ENCODE measurements at regions not wholly inside any gene's neighbourhood (a gene's known extent, or its start where the extent isn't known, plus 50 kb on each side); places are given as distances from the start of the nearest gene placed in this dataset.

- Histone ChIP-seq H3K4me3 (ENCODE audit: control insufficient read depth in 1 of 2, extremely low read depth in 1 of 2, low read length in 1 of 2) (no peak overlapping the region), H3K4me1 (ENCODE audit: control insufficient read depth in 1 of 2, extremely low read depth in 1 of 2, insufficient read depth in 2 of 2, low read length in 2 of 2) (no peaks in the 10 kb centered on the region), H3K36me3 (ENCODE audit: control insufficient read depth in 2 of 2, extremely low read depth in 1 of 2, insufficient read depth in 1 of 2, low read length in 1 of 2) (no peaks in the 10 kb centered on the region), H3K27ac (ENCODE audit: low read length) (no peak overlapping the region), H3K9me3 (no peaks in the 10 kb centered on the region), H3K27me3 (replicated peaks in 1 of 2; ENCODE audit: control insufficient read depth in 2 of 2, extremely low read depth in 1 of 2, insufficient read depth in 2 of 2, low read length in 1 of 2) (no peaks in the 10 kb centered on the region)
- no peak overlapping the region for H3K27ac Mint-ChIP-seq
- 100% methylated on average over 1 of the region's 1 CpG for WGBS (ENCODE audit: insufficient coverage)
- no peaks in the 10 kb centered on the region for H3K4me1 Mint-ChIP-seq
- DNase-seq (no peak), ATAC-seq (replicated peaks in 1 of 4) (no peak)
- no peak overlapping the region for H3K4me3 Mint-ChIP-seq
- H3K9me3 Mint-ChIP-seq: peaks cover 9 to 24% (median 17%) of the 10 kb centered on the region in 3 donors
- no peaks in the 10 kb centered on the region for H3K36me3 Mint-ChIP-seq
- no peaks in the 10 kb centered on the region for H3K27me3 Mint-ChIP-seq
- POLR2A ChIA-PET: no interaction called here
- CTCF ChIA-PET: no interaction called here
Measured at GRCh38 chr9:29511680-29512079, 1938.4 kb upstream of the C9orf72 start.

DNA sequence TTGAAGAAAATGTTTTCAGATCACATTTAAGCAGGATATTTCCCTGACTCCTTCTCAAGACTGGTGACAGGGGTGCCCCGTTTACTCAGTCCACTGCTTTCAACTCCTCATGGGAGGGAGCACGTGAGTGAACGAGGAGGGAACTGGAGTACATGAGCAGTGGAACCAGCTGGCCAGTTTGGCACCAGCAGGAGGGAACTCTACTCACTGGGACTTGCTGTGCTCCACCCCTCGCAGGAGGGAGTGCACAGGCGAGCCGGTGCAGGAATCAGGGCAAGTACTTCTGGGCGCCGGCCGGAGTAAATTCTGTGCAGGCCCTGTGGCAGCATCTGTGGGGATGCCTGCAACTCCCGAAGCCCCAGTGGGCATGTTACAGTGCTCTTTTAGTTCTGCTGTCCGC is 1941.1 kb upstream of the C9orf72 start:
- CTCF ChIA-PET: no interaction called here
- Histone ChIP-seq H3K4me1 (ENCODE audit: control insufficient read depth in 1 of 2, extremely low read depth in 1 of 2, insufficient read depth in 2 of 2, low read length in 2 of 2) (no peaks in the 10 kb centered on the region), H3K36me3 (ENCODE audit: control insufficient read depth in 2 of 2, extremely low read depth in 1 of 2, insufficient read depth in 1 of 2, low read length in 1 of 2) (no peaks in the 10 kb centered on the region), H3K9me3 (no peaks in the 10 kb centered on the region), H3K27ac (ENCODE audit: low read length) (no peak overlapping the region), H3K27me3 (replicated peaks in 1 of 2; ENCODE audit: control insufficient read depth in 2 of 2, extremely low read depth in 1 of 2, insufficient read depth in 2 of 2, low read length in 1 of 2) (no peaks in the 10 kb centered on the region), H3K4me3 (ENCODE audit: control insufficient read depth in 1 of 2, extremely low read depth in 1 of 2, low read length in 1 of 2) (no peak overlapping the region)
- POLR2A ChIA-PET: no interaction called here
- Mint-ChIP-seq H3K4me3 (no peak overlapping the region), H3K27ac (no peak overlapping the region), H3K9me3 (peaks cover 6 to 13% (median 12%) of the 10 kb centered on the region in 3 donors), H3K4me1 (no peaks in the 10 kb centered on the region), H3K36me3 (no peaks in the 10 kb centered on the region), H3K27me3 (no peaks in the 10 kb centered on the region)
- no peak for ATAC-seq (replicated peaks in 1 of 4)
- 74% methylated on average over 10 of the region's 11 CpGs for WGBS (ENCODE audit: insufficient coverage)
- no peak for DNase-seq

- ATAC-seq (replicated peaks in 1 of 4) (no peak), DNase-seq (no peak)
- Histone ChIP-seq H3K9me3 (no peaks in the 10 kb centered on the region), H3K27me3 (replicated peaks in 1 of 2; ENCODE audit: control insufficient read depth in 2 of 2, extremely low read depth in 1 of 2, insufficient read depth in 2 of 2, low read length in 1 of 2) (no peaks in the 10 kb centered on the region), H3K4me3 (ENCODE audit: control insufficient read depth in 1 of 2, extremely low read depth in 1 of 2, low read length in 1 of 2) (no peak overlapping the region), H3K4me1 (ENCODE audit: control insufficient read depth in 1 of 2, extremely low read depth in 1 of 2, insufficient read depth in 2 of 2, low read length in 2 of 2) (no peaks in the 10 kb centered on the region), H3K36me3 (ENCODE audit: control insufficient read depth in 2 of 2, extremely low read depth in 1 of 2, insufficient read depth in 1 of 2, low read length in 1 of 2) (no peaks in the 10 kb centered on the region), H3K27ac (ENCODE audit: low read length) (no peak overlapping the region)
- WGBS (ENCODE audit: insufficient coverage): 83% methylated on average over 2 of the region's 8 CpGs
- Mint-ChIP-seq H3K4me3 (no peak overlapping the region), H3K9me3 (peaks cover 6 to 11% (median 11%) of the 10 kb centered on the region in 3 donors), H3K27ac (no peak overlapping the region), H3K27me3 (no peaks in the 10 kb centered on the region), H3K4me1 (no peaks in the 10 kb centered on the region), H3K36me3 (no peaks in the 10 kb centered on the region)
- ChIA-PET CTCF (no interaction called here), POLR2A (no interaction called here)
Measured at GRCh38 chr9:29514862-29515261, 1941.6 kb upstream of the C9orf72 start.

GRCh38 chr9:29548436-29548835 is 1975.2 kb upstream of the C9orf72 start:
- no CpG with 5 or more reads among the region's 3 CpGs for WGBS (ENCODE audit: insufficient coverage)
- DNase-seq (no peak), ATAC-seq (replicated peaks in 1 of 4) (no peak)
- H3K4me3 ChIP-seq (ENCODE audit: control insufficient read depth in 1 of 2, extremely low read depth in 1 of 2, low read length in 1 of 2): no peak overlapping the region
- Mint-ChIP-seq H3K36me3 (no peaks in the 10 kb centered on the region), H3K4me1 (no peaks in the 10 kb centered on the region), H3K9me3 (peaks cover 3 to 8% (median 4%) of the 10 kb centered on the region in 3 donors), H3K27me3 (no peaks in the 10 kb centered on the region), H3K4me3 (no peak overlapping the region), H3K27ac (no peak overlapping the region)
- POLR2A ChIA-PET: no interaction called here
- H3K27ac ChIP-seq (ENCODE audit: low read length): no peak overlapping the region
- H3K4me1 ChIP-seq (ENCODE audit: control insufficient read depth in 1 of 2, extremely low read depth in 1 of 2, insufficient read depth in 2 of 2, low read length in 2 of 2): no peaks in the 10 kb centered on the region
- H3K9me3 ChIP-seq: no peaks in the 10 kb centered on the region
- CTCF ChIA-PET: no interaction called here
- H3K27me3 ChIP-seq (replicated peaks in 1 of 2; ENCODE audit: control insufficient read depth in 2 of 2, extremely low read depth in 1 of 2, insufficient read depth in 2 of 2, low read length in 1 of 2): no peaks in the 10 kb centered on the region
- H3K36me3 ChIP-seq (ENCODE audit: control insufficient read depth in 2 of 2, extremely low read depth in 1 of 2, insufficient read depth in 1 of 2, low read length in 1 of 2): no peaks in the 10 kb centered on the region

GRCh38 chr9:29555502-29555901 is 1982.2 kb upstream of the C9orf72 start:
- Mint-ChIP-seq H3K27me3 (no peaks in the 10 kb centered on the region), H3K4me3 (no peak overlapping the region), H3K9me3 (peaks cover 0 to 9% (median 3%) of the 10 kb centered on the region in 3 donors), H3K27ac (no peak overlapping the region), H3K4me1 (no peaks in the 10 kb centered on the region), H3K36me3 (no peaks in the 10 kb centered on the region)
- Histone ChIP-seq H3K4me3 (ENCODE audit: control insufficient read depth in 1 of 2, extremely low read depth in 1 of 2, low read length in 1 of 2) (no peak overlapping the region), H3K36me3 (ENCODE audit: control insufficient read depth in 2 of 2, extremely low read depth in 1 of 2, insufficient read depth in 1 of 2, low read length in 1 of 2) (no peaks in the 10 kb centered on the region), H3K27ac (ENCODE audit: low read length) (no peak overlapping the region), H3K9me3 (no peaks in the 10 kb centered on the region), H3K27me3 (replicated peaks in 1 of 2; ENCODE audit: control insufficient read depth in 2 of 2, extremely low read depth in 1 of 2, insufficient read depth in 2 of 2, low read length in 1 of 2) (no peaks in the 10 kb centered on the region), H3K4me1 (ENCODE audit: control insufficient read depth in 1 of 2, extremely low read depth in 1 of 2, insufficient read depth in 2 of 2, low read length in 2 of 2) (no peaks in the 10 kb centered on the region)
- no peak for ATAC-seq (replicated peaks in 1 of 4)
- ChIA-PET POLR2A (no interaction called here), CTCF (no interaction called here)
- DNase-seq: no peak

GRCh38 chr9:29556317-29556716 is 1983.0 kb upstream of the C9orf72 start:
- H3K27me3 Mint-ChIP-seq: no peaks in the 10 kb centered on the region
- Histone ChIP-seq H3K27me3 (replicated peaks in 1 of 2; ENCODE audit: control insufficient read depth in 2 of 2, extremely low read depth in 1 of 2, insufficient read depth in 2 of 2, low read length in 1 of 2) (no peaks in the 10 kb centered on the region), H3K4me3 (ENCODE audit: control insufficient read depth in 1 of 2, extremely low read depth in 1 of 2, low read length in 1 of 2) (no peak overlapping the region), H3K9me3 (no peaks in the 10 kb centered on the region), H3K4me1 (ENCODE audit: control insufficient read depth in 1 of 2, extremely low read depth in 1 of 2, insufficient read depth in 2 of 2, low read length in 2 of 2) (no peaks in the 10 kb centered on the region), H3K36me3 (ENCODE audit: control insufficient read depth in 2 of 2, extremely low read depth in 1 of 2, insufficient read depth in 1 of 2, low read length in 1 of 2) (no peaks in the 10 kb centered on the region), H3K27ac (ENCODE audit: low read length) (no peak overlapping the region)
- ChIA-PET POLR2A (no interaction called here), CTCF (no interaction called here)
- H3K4me3 Mint-ChIP-seq: no peak overlapping the region
- no peak for ATAC-seq (replicated peaks in 1 of 4)
- no peaks in the 10 kb centered on the region for H3K36me3 Mint-ChIP-seq
- WGBS (ENCODE audit: insufficient coverage): 52% methylated on average over 2 of the region's 3 CpGs
- H3K4me1 Mint-ChIP-seq: no peaks in the 10 kb centered on the region
- no peak overlapping the region for H3K27ac Mint-ChIP-seq
- DNase-seq: no peak
- H3K9me3 Mint-ChIP-seq: peaks cover 0 to 9% (median 3%) of the 10 kb centered on the region in 3 donors

DNA sequence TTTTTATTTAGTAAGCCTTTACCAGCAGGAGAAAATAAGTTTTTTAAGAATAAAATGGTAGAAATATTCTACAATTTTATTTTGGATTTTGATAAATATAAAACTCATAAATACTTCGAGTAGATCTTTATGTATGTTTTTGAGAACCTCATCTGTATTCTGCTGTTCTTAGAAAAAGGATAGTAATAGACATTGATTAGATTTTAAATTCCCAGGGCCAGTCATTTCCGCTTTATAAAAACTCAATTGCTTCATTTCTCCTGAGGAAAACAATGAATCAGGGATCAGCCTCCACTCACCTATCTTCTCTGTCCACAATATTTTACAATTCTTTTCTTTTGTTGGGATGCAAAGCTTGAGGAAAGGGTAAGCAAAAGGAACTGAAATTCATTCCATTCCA is 1983.5 kb upstream of the C9orf72 start:
- H3K27me3 Mint-ChIP-seq: no peaks in the 10 kb centered on the region
- no peak overlapping the region for H3K4me3 ChIP-seq (ENCODE audit: control insufficient read depth in 1 of 2, extremely low read depth in 1 of 2, low read length in 1 of 2)
- H3K4me1 ChIP-seq (ENCODE audit: control insufficient read depth in 1 of 2, extremely low read depth in 1 of 2, insufficient read depth in 2 of 2, low read length in 2 of 2): no peaks in the 10 kb centered on the region
- H3K27me3 ChIP-seq (replicated peaks in 1 of 2; ENCODE audit: control insufficient read depth in 2 of 2, extremely low read depth in 1 of 2, insufficient read depth in 2 of 2, low read length in 1 of 2): no peaks in the 10 kb centered on the region
- ATAC-seq (replicated peaks in 1 of 4) (no peak), DNase-seq (no peak)
- no peaks in the 10 kb centered on the region for H3K9me3 ChIP-seq
- no peak overlapping the region for H3K27ac ChIP-seq (ENCODE audit: low read length)
- ChIA-PET CTCF (no interaction called here), POLR2A (no interaction called here)
- WGBS (ENCODE audit: insufficient coverage): no CpG with 5 or more reads among the region's 2 CpGs
- no peaks in the 10 kb centered on the region for H3K4me1 Mint-ChIP-seq
- peaks cover 1 to 9% (median 3%) of the 10 kb centered on the region in 3 donors for H3K9me3 Mint-ChIP-seq
- no peak overlapping the region for H3K4me3 Mint-ChIP-seq
- no peaks in the 10 kb centered on the region for H3K36me3 ChIP-seq (ENCODE audit: control insufficient read depth in 2 of 2, extremely low read depth in 1 of 2, insufficient read depth in 1 of 2, low read length in 1 of 2)
- no peaks in the 10 kb centered on the region for H3K36me3 Mint-ChIP-seq
- H3K27ac Mint-ChIP-seq: no peak overlapping the region

All from T-cell (primary cell).